ENCODE measurements at regions not wholly inside any gene's neighbourhood (a gene's known extent, or its start where the extent isn't known, plus 50 kb on each side); places are given as distances from the start of the nearest gene placed in this dataset.
A peak's percentile ranks its signal among the peaks of the same experiment; 100 is the strongest.
"Not testable (repeated sequence)": the region's sequence is repeated elsewhere in the genome, so short reads cannot be mapped to it uniquely, and the experiment has no call there.

GRCh38 chr5:97234380-97234779 is 51.3 kb upstream of the RIOK2 start:
- DNase-seq: not testable (repeated sequence)

GRCh38 chr5:97242341-97242740 is 59.3 kb upstream of the RIOK2 start:
- no peak for DNase-seq

- DNase-seq: no peak
Observed at GRCh38 chr5:97243353-97243752, 60.3 kb upstream of the RIOK2 start.

- DNase-seq: no peak
Observed at GRCh38 chr5:97245386-97245785, 62.3 kb upstream of the RIOK2 start.

GRCh38 chr5:97250113-97250512 is 67.1 kb upstream of the RIOK2 start:
- no peak for DNase-seq

GRCh38 chr5:97266076-97266475 is 83.0 kb upstream of the RIOK2 start:
- DNase-seq: no peak

- no peak for DNase-seq
Observed at GRCh38 chr5:97266576-97266975, 83.5 kb upstream of the RIOK2 start.

GRCh38 chr5:97267767-97268166 is 84.7 kb upstream of the RIOK2 start:
- DNase-seq: no peak

GRCh38 chr5:97276474-97277120 is 93.5 kb upstream of the RIOK2 start:
- DNase-seq: no peak

GRCh38 chr5:97281257-97281656 is 98.2 kb upstream of the RIOK2 start:
- no peak for DNase-seq

GRCh38 chr5:97297063-97297703 is 114.1 kb upstream of the RIOK2 start:
- peak; percentile 15 for DNase-seq

- DNase-seq: no peak
Observed at GRCh38 chr5:97297704-97298091, 114.7 kb upstream of the RIOK2 start.

- not testable (repeated sequence) for DNase-seq
Observed at GRCh38 chr5:97301181-97301580, 118.1 kb upstream of the RIOK2 start.

- no peak for DNase-seq
Observed at GRCh38 chr5:97338729-97339128, 155.7 kb upstream of the RIOK2 start.

GRCh38 chr5:97355775-97356174 is 172.7 kb upstream of the RIOK2 start:
- no peak for DNase-seq

GRCh38 chr5:97363577-97363976 is 180.5 kb upstream of the RIOK2 start:
- no peak for DNase-seq

GRCh38 chr5:97364731-97365130 is 181.7 kb upstream of the RIOK2 start:
- DNase-seq: no peak

- DNase-seq: no peak
Observed at GRCh38 chr5:97365163-97365845, 182.3 kb upstream of the RIOK2 start.

GRCh38 chr5:97365918-97366317 is 182.9 kb upstream of the RIOK2 start:
- DNase-seq: no peak

GRCh38 chr5:97375959-97376358 is 192.9 kb upstream of the RIOK2 start:
- no peak for DNase-seq

- DNase-seq: no peak
Observed at GRCh38 chr5:97377582-97377981, 194.5 kb upstream of the RIOK2 start.

GRCh38 chr5:97383996-97384395 is 200.9 kb upstream of the RIOK2 start:
- DNase-seq: no peak

- no peak for DNase-seq
Observed at GRCh38 chr5:97388794-97389193, 205.7 kb upstream of the RIOK2 start.

- DNase-seq: no peak
Observed at GRCh38 chr5:97400537-97400936, 217.5 kb upstream of the RIOK2 start.
